Kidney capillary endothelial cell (primary cell): ENCODE measurements at regions not wholly inside any gene's neighbourhood (a gene's known extent, or its start where the extent isn't known, plus 50 kb on each side); places are given as distances from the start of the nearest gene placed in this dataset.
"Not testable (repeated sequence)": the region's sequence is repeated elsewhere in the genome, so short reads cannot be mapped to it uniquely, and the experiment has no call there.

Experiments used
- DNase-seq: peaks from one replicate; pipeline ENCODE4 v3.0.0-alpha.2; 2018; ENCODE audit warnings: low spot score

DNA sequence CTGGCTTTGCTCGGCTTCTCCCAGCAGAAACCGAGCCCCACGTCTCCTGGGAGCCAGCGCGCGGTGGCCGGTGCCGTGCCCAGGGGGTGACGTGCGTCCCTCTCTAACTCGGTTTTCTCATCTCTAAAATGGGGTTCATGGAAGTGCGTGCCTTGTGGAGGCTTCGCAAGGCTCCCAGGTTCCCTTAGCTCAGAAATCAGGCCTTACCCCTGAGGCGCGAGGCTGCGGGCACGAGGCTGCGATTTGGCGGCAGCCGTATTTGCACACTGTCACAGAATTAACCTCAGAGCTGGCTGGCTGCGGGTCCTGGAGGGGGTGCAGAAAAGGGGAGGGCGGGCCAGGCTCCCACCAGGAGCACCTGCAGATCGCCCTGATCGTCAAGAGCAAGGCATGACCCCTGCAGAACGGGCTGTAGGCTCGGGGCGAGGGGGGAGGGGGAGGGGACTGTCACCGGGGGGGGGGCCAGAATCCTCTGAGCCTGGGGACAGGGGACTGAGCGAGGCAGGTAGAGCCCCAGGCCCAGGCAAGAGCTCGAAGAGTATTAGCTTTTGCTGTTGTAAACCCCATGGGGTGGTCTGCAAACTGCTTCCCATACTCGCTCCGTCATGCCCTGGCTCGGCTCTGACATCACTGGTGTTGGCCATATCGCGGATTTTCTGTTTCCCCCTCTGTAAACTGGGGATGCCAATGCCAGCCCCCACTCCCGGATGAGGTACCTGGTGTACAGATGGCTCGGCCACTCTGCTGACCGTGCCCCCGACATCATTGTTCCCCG lies 62.2 kb downstream of the CCNE1 start:
- DNase-seq: no peak

DNA sequence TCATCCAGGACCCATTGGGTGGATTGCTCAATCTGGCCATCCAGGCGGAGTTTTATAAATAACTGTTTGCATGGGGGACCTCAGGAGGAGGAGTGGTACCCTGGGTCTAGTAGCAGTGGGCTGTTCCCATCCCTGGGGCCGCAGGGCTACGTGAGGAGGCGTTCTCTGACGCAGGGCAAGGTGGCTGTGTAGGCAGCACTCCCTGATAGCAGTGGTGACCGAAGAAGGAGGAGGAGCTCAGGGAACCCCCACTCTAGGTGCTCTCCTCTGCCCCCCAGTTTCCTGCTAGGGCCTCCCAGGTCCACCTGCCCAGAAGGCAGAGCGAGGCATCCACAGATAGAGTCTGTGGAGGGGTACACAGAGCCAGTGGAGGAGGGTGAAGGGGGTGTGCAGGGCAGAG lies 64.1 kb downstream of the CCNE1 start:
- no peak for DNase-seq

GRCh38 chr19:29876414-29876813 lies 64.6 kb downstream of the CCNE1 start:
- DNase-seq: no peak

DNA sequence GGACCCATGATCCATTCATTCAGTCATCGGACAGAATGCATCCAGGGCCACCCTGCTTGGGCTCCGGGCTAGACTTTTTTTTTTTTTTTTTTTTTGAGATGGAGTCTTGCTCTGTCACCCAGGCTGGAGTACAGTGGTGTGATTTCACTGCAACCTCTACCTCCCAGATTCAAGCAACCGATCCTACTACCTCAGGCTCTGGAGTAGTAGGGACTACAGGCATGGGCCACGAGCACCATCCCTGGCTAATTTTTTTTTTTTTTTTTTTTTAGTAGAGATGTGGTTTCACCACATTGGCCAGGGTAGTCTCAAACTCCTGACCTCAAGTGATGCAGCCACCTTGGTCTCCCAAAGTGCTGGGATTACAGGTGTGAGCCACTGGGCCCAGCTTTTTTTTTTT lies 65.1 kb downstream of the CCNE1 start:
- not testable (repeated sequence) for DNase-seq

DNA sequence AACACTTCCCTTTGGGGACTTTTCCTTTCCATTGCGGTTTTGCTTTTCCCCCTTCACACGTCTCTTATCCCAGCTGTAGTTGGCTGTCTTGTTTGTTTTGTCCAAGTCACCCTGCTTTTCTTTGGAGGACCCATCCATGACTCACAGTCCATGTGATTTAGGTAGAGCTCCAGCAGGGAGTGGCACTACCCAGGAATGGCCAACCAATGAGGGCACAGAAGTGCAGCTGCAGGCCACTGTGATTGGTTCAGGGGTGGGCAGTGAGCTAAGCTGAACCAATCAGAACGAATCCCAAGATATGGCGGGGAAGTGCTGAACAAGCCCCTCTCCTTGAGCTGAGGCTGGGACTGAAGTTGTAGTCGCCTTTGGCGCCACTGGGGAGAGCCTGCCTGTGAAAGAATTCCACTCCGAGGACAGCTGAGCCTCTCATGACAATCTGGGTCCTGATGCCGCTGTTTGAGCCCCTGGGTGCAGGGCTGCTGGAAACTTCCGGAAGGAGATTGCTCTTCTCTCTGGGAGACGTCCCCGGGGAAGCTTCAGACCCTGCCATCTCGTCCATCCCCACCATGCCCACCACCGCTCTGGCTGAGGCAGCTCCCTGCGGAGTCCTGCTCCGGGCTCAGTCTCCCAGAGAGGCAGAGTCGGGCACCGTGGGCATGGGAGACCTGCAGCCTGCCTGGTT lies 62.9 kb upstream of the URI1 start:
- DNase-seq: no peak

DNA sequence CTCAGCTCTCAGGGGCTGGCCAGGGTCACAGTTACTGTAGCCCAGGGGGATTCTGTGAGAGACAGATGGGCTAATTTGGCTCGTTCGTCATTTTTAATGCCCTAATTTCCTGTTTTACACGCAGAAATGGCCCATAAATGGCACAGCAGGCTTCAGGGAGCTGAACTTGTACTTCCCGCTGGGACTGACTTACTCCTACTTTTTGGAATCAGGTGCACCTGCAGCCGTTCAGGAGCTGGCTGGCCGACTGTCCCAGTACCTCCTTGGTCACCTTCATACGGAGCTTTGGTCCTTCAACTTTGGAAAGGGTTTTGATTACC lies 62.4 kb upstream of the URI1 start:
- DNase-seq: no peak

DNA sequence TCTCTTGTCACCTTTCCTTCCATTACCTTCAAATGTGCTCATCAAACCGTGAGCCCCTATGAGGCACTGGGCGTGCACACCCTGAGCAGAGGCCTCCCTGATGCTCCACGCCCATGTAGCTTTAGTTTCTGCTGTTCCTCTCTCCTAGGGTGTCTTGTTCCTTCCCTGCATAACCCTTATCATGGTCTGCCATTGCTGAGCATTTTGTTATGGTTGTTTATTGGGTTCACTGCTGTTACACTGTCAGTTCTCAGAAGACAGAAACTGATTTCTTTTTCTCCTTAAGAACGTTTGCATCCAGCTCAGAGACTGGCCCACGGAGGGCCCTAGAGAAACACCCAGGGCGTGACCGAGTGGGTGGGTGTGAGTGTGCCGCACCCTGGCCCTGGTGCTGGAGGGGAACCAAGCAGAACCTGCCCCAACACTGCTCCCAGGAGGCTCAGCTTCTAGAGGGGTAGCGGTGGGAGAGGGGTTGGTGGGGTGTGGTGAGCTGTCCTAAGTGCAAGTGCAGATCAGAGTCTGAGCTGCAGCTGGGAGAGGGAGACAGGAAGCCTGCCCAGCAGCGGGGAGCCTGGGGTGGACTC lies 61.4 kb upstream of the URI1 start:
- DNase-seq: no peak

- DNase-seq: no peak
These were observed 60.7 kb upstream of the URI1 start for GRCh38 chr19:29881386-29881785.

DNA sequence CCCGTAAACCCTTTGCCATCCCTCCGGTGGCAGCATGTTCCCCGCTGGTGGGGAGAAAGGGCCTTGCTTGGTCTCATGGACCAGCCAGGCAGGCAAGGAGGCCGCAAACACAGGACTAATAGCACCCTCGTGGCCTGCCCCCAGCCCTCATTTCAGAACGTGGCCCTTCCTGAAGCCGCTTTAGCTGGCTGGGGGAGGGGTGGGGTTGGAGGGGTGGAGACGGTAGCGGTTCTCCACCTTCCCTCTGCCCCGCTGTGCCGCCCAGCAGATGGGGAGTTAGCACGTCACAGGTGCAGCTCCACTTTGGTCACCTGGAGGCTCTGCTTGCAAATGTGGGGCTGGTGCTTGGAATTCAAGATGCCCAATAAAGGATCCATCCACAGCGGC lies 59.3 kb upstream of the URI1 start:
- no peak for DNase-seq

DNA sequence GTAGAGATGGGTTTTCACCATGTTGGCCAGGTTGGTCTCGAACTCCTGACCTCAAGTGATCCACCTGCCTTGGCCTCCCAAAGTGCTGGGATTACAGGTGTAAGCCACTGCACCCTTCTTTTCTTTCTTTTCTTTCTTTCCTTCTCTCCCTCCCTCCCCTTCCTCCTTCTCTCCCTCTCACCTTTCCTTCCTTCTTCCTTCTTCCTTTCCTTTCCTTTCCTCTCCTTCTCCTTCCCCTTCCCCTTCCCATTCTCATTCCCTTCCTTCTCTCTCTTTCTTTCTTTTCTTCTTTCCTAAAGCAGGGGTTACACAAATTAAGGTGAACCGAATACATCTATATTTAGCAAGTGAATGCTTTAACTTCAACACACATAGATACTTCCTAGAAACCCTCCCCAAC lies 58.0 kb upstream of the URI1 start:
- no peak for DNase-seq

- DNase-seq: no peak
These were observed 57.6 kb upstream of the URI1 start for GRCh38 chr19:29884466-29884865.

DNA sequence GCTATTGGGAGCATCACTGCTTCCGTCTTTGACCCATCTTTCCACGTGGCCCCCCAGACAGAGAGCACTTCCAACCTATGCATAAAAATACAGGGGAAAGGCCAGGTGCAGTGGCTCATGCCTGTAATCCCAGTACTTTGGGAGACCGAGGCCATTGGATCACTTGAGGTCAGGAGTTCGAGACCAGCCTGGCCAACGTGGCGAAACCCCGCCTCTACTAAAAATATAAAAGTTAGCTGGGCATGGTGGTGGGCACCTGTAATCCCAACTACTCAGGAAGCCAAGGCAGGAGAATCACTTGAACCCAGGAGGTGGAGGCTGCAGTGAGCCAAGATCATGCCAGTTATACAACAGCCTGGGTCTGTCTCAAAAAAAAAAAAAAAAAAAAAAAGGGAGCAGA lies 55.9 kb upstream of the URI1 start:
- not testable (repeated sequence) for DNase-seq

- no peak for DNase-seq
These were observed 55.5 kb upstream of the URI1 start for GRCh38 chr19:29886586-29886985.

DNA sequence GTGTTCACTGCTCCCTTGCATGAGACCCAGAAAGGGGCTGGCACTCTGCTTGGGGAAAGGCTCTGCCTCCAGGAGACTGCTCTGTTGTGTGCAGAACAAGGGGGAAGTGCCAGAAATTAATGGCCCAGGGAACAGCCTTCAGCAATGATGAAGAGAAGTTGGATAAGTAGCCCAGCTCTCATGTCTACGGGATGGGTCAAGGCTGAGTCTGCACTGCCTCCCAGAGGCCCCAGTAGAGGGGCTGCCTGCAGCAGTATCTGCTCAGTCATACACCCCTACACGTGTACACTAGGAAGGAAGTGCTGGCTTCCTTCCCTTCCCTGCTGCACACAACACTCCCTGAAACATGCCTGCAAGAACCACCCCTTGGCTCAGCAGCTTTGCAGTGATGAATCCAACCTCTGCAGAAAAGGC lies 54.6 kb upstream of the URI1 start:
- peak; percentile 60 for DNase-seq

GRCh38 chr19:29888047-29888446 lies 54.0 kb upstream of the URI1 start:
- not testable (repeated sequence) for DNase-seq

DNA sequence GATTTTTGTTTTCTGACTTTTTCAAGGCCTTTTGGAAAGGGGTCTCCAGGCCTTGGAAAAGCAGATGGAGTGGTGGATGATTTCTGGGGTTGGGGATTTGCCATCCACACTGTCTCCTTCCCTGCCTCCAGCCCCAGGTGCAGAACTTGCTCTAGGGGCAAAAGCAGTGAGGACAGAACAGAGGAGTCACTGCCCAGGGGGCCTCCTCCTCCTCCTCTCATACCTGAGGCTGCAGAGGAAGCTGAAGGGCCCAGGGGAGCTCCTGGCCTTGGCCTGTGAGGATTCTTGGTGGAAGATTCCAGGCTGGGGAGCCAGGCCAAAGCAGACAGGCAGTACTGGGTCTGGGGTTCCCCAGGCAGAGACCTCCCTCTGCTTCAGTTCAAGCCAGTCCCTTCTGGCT lies 52.3 kb upstream of the URI1 start:
- no peak for DNase-seq

DNA sequence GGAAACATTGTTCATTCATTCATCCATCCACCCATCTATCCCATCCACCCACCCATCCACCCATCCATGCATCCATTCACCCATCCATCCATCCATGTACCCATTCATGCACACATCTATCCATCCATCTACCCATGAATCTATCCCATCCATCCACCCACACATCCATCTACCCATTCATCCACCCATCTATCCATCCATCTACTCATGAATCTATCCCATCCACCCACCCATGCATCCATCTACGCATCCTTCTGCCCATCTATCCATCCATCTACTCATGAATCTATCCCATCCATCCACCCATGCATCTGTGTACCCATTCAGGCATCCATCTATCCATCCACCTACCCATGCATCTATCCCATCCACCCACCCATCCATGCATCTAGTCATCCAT lies 51.6 kb upstream of the URI1 start:
- no peak for DNase-seq
